PFSK-1 (cell line): ENCODE measurements at regions not wholly inside any gene's neighbourhood (a gene's known extent, or its start where the extent isn't known, plus 50 kb on each side); places are given as distances from the start of the nearest gene placed in this dataset.

ENCODE experiments used
- FOXP2 ChIP-seq: optimal IDR thresholded peaks from 2 replicates; pipeline ENCODE3; 2011; ENCODE audit warnings: borderline replicate concordance, control low read depth, inconsistent platforms; ENCODE audit not compliant: insufficient read depth; ENCODE audit errors: extremely low read length, extremely low read depth
- POLR2AphosphoS5 ChIP-seq: IDR thresholded peaks from 2 replicates; pipeline ENCODE4 v1.6.1; 2012; ENCODE audit warnings: low read depth, mild to moderate bottlenecking, control low read depth, low read length, moderate library complexity
- REST ChIP-seq, 2 experiments: IDR thresholded peaks; 2 replicates each; pipeline versions ENCODE4 v1.6.1 to v1.8.0; 2011 to 2012; ENCODE audit warnings: low read depth in 2 of 2, low read length in 2 of 2, control low read depth in 1 of 2, inconsistent platforms in 1 of 2, mild to moderate bottlenecking in 1 of 2, moderate library complexity in 1 of 2; ENCODE audit not compliant: insufficient read depth in 1 of 2
- SIN3A ChIP-seq: IDR thresholded peaks from 2 replicates; pipeline ENCODE4 v1.6.1; 2012; ENCODE audit warnings: mild to moderate bottlenecking, low read length, moderate library complexity, borderline replicate concordance; ENCODE audit not compliant: insufficient read depth
- TAF1 ChIP-seq: IDR thresholded peaks from 2 replicates; pipeline ENCODE4 v1.6.1; 2012; ENCODE audit warnings: low read length, control low read depth, borderline replicate concordance; ENCODE audit not compliant: insufficient read depth

GRCh38 chr3:110381992-110382391 lies 689.6 kb upstream of the NECTIN3 start:
- no peak for TF ChIP-seq FOXP2
- no peak for TF ChIP-seq SIN3A

- TF ChIP-seq POLR2AphosphoS5 (no peak), REST (IDR thresholded peaks at IDR 0.05; ENCODE audit: insufficient read depth in 1 of 2, low read depth in 2 of 2, low read length in 2 of 2) (no peak), TAF1 (no peak), SIN3A (no peak), FOXP2 (no peak)
These were observed 688.3 kb upstream of the NECTIN3 start for GRCh38 chr3:110383356-110383755.

GRCh38 chr3:110384601-110385000 lies 687.0 kb upstream of the NECTIN3 start:
- no peak for TF ChIP-seq TAF1
- TF ChIP-seq SIN3A = no peak
- no peak for TF ChIP-seq FOXP2
- TF ChIP-seq REST (IDR thresholded peaks at IDR 0.05; ENCODE audit: insufficient read depth in 1 of 2, low read depth in 2 of 2, low read length in 2 of 2) = no peak
- TF ChIP-seq POLR2AphosphoS5 = no peak

- TF ChIP-seq FOXP2 = no peak
- no peak for TF ChIP-seq POLR2AphosphoS5
- TF ChIP-seq REST (IDR thresholded peaks at IDR 0.05; ENCODE audit: insufficient read depth in 1 of 2, low read depth in 2 of 2, low read length in 2 of 2) = no peak
- TF ChIP-seq SIN3A = no peak
- TF ChIP-seq TAF1 = no peak
These were observed 682.6 kb upstream of the NECTIN3 start for GRCh38 chr3:110389005-110389404.

- no peak for TF ChIP-seq REST (IDR thresholded peaks at IDR 0.05; ENCODE audit: insufficient read depth in 1 of 2, low read depth in 2 of 2, low read length in 2 of 2)
These were observed 681.2 kb upstream of the NECTIN3 start for GRCh38 chr3:110390372-110390771.

GRCh38 chr3:110391042-110391441 lies 680.6 kb upstream of the NECTIN3 start:
- TF ChIP-seq REST (IDR thresholded peaks at IDR 0.05; ENCODE audit: insufficient read depth in 1 of 2, low read depth in 2 of 2, low read length in 2 of 2) (no peak), TAF1 (no peak), SIN3A (no peak), FOXP2 (no peak), POLR2AphosphoS5 (no peak)
